ENCODE measurements at regions not wholly inside any gene's neighbourhood (a gene's known extent, or its start where the extent isn't known, plus 50 kb on each side); places are given as distances from the start of the nearest gene placed in this dataset.

DNA sequence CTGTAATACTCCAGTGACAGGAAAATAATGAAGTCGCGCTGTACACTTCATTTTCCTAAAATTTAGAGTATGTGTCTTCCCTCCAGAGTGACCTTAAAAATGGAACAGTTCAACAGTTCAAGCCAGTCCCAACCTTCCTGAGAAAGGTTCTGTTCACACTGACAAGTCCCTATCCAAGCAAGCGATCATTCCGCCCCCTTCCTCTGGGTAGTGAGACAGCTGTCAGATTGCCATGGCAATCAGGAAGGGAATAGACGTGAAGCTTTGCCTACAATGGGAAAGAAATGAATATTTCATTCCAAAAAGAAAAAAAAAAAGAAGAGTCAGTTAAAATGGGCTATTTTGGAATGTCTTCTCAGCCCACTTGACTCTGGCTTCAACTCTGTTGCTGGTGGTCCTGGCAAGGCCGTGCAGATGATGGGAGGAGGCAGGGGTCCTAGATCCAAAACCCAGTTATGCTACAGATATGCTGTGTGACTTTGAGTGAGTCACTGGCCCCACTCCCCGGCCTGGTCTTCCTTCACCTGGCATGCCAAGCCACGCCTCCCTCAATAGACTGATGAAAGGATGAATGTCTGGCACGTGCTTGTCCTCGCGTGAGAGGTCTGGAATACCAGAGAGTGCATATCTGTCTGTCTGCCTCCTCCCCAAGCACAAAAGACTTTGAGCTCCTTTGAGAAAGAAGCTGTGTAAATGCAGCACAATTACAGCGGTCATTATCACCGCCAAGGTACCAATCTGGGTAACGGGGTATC is 165.8 kb upstream of the WWC1 start:
- Histone ChIP-seq H3K4me1 (ENCODE audit: low read depth) (peaks cover 5% of the 10 kb centered on the region), H3K27me3 (no peaks in the 10 kb centered on the region), H3K9me3 (ENCODE audit: low read depth) (no peaks in the 10 kb centered on the region), H3K36me3 (no peaks in the 10 kb centered on the region), H3K27ac (no peak overlapping the region), H3K4me3 (no peak overlapping the region)
- TF ChIP-seq, protein P1, sequence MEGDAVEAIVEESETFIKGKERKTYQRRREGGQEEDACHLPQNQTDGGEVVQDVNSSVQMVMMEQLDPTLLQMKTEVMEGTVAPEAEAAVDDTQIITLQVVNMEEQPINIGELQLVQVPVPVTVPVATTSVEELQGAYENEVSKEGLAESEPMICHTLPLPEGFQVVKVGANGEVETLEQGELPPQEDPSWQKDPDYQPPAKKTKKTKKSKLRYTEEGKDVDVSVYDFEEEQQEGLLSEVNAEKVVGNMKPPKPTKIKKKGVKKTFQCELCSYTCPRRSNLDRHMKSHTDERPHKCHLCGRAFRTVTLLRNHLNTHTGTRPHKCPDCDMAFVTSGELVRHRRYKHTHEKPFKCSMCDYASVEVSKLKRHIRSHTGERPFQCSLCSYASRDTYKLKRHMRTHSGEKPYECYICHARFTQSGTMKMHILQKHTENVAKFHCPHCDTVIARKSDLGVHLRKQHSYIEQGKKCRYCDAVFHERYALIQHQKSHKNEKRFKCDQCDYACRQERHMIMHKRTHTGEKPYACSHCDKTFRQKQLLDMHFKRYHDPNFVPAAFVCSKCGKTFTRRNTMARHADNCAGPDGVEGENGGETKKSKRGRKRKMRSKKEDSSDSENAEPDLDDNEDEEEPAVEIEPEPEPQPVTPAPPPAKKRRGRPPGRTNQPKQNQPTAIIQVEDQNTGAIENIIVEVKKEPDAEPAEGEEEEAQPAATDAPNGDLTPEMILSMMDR (IDR thresholded peaks at IDR 0.05; ENCODE audit: low read depth, low read length): no peak
- DNase-seq (ENCODE audit: low read depth in 1 of 2, low spot score in 1 of 2): no peak

DNA sequence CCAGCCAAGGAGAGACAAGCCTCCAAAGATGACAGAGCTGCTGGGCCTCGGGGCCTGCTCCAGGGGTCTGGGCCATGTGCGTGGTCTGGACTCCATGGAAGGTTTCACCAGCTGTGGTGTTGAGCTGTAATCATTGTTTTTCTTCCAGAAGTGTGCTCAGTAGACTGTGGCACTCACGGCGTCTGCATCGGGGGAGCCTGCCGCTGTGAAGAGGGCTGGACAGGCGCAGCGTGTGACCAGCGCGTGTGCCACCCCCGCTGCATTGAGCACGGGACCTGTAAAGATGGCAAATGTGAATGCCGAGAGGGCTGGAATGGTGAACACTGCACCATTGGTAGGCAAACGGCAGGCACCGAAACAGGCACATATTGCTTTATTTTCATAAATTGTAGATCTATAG is 164.8 kb upstream of the WWC1 start:
- H3K27ac ChIP-seq: no peak overlapping the region

DNA sequence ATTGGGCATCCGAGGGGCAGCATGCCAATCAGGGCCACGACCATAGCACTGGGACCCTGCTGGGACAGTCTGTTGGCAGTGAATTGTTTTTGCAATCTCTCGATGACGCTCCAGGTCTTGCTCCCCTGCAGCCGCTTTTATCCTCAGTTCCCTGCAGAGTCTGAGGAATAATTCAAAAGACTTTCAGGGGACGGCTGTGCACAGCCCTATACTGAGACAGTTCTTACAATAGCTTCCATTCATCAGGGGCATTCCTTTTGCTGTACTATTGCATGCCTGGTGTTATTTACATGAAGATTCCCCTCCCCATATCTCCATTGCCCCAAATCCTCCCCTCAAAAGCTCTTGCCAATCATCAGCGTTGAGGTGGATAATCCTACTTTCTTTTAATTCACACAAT is 163.3 kb upstream of the WWC1 start:
- Histone ChIP-seq H3K9me3 (ENCODE audit: low read depth) (no peaks in the 10 kb centered on the region), H3K27ac (no peak overlapping the region)
- no peak for DNase-seq (ENCODE audit: low read depth in 1 of 2, low spot score in 1 of 2)

More for the DNA sequence above, 164.8 kb upstream of the WWC1 start:
- H3K4me3 ChIP-seq: no peak overlapping the region
- TF ChIP-seq, protein P1 (IDR thresholded peaks at IDR 0.05; ENCODE audit: low read depth, low read length): no peak
- H3K36me3 ChIP-seq: no peaks in the 10 kb centered on the region
- no peaks in the 10 kb centered on the region for H3K27me3 ChIP-seq
- DNase-seq (ENCODE audit: low read depth in 1 of 2, low spot score in 1 of 2): no peak
- no peaks in the 10 kb centered on the region for H3K9me3 ChIP-seq (ENCODE audit: low read depth)
- no peaks in the 10 kb centered on the region for H3K4me1 ChIP-seq (ENCODE audit: low read depth)

DNA sequence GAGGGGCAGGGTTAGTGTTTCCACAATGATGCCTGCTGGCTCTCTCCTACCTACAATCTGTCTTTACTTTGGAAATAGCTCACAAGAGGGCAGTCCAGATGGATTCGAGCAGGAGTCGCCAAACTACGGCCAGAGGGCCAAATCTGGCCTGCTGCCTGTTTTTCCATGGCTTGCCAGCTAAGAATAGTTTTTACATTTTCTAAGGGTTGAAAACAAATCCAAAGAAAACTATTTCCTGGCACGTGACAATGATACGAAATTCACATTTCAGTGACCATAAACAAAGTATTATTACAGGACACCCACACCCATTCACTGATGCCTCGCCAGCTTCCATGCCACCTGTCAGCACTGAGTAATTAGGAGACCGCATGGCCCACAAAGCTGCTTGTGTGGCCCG is 162.9 kb upstream of the WWC1 start:
- Histone ChIP-seq H3K4me3 (no peak overlapping the region), H3K27ac (no peak overlapping the region), H3K9me3 (ENCODE audit: low read depth) (no peaks in the 10 kb centered on the region), H3K36me3 (no peaks in the 10 kb centered on the region), H3K27me3 (no peaks in the 10 kb centered on the region), H3K4me1 (ENCODE audit: low read depth) (no peaks in the 10 kb centered on the region)
- TF ChIP-seq, protein P1 (IDR thresholded peaks at IDR 0.05; ENCODE audit: low read depth, low read length): no peak
- no peak for DNase-seq (ENCODE audit: low read depth in 1 of 2, low spot score in 1 of 2)

More for the DNA sequence above, 163.3 kb upstream of the WWC1 start:
- no peaks in the 10 kb centered on the region for H3K36me3 ChIP-seq
- TF ChIP-seq, protein P1 (IDR thresholded peaks at IDR 0.05; ENCODE audit: low read depth, low read length): no peak
- no peaks in the 10 kb centered on the region for H3K4me1 ChIP-seq (ENCODE audit: low read depth)
- no peak overlapping the region for H3K4me3 ChIP-seq
- no peaks in the 10 kb centered on the region for H3K27me3 ChIP-seq

DNA sequence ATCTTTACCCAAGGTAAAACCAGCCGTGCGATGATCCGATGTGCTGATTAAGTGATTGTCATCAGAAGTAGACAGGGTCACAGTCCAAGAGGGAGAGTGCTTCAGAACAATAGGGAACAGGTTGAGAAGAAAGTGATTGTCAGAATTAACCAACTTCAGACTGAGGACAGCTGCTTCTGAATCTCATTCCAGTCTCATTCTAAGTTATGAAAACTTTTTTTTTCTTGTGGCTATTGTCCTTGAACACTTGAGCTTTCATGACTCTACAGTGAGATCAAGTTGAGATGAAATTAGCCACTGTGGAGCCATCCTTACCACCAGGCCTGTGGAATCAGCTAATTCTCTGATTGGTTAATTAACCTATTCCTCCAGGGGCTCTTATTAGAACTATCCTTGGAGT is 159.9 kb upstream of the WWC1 start:
- H3K9me3 ChIP-seq (ENCODE audit: low read depth): no peaks in the 10 kb centered on the region
- no peak overlapping the region for H3K4me3 ChIP-seq
- H3K27me3 ChIP-seq: no peaks in the 10 kb centered on the region
- H3K36me3 ChIP-seq: no peaks in the 10 kb centered on the region
- H3K27ac ChIP-seq: no peak overlapping the region
- H3K4me1 ChIP-seq (ENCODE audit: low read depth): no peaks in the 10 kb centered on the region
- no peak for DNase-seq (ENCODE audit: low read depth in 1 of 2, low spot score in 1 of 2)
- TF ChIP-seq, protein P1 (IDR thresholded peaks at IDR 0.05; ENCODE audit: low read depth, low read length): no peak

Measured in cardiac muscle cell (in vitro differentiated cells and primary cell).